WERI-Rb-1 (cell line): ENCODE measurements at regions not wholly inside any gene's neighbourhood (a gene's known extent, or its start where the extent isn't known, plus 50 kb on each side); places are given as distances from the start of the nearest gene placed in this dataset.
"Not testable (repeated sequence)": the region's sequence is repeated elsewhere in the genome, so short reads cannot be mapped to it uniquely, and the experiment has no call there.

ENCODE experiments used
- DNase-seq: peaks from one replicate; pipeline ENCODE4 v3.0.0-alpha.2; 2020
- H3K27ac ChIP-seq: fragments of 250-450 bp; sonication (Bioruptor Pico); 2 replicates; pipeline ENCODE4 v1.5.1; 2020; ENCODE audit warnings: mild to moderate bottlenecking, moderate library complexity
- H3K27me3 ChIP-seq: fragments of 250-450 bp; sonication (Bioruptor Pico); 2 replicates; pipeline ENCODE4 v1.5.1; 2021; ENCODE audit warnings: mild to moderate bottlenecking, low read depth, moderate library complexity; ENCODE audit not compliant: insufficient read depth, severe bottlenecking
- H3K36me3 ChIP-seq: fragments of 250-450 bp; sonication (Bioruptor Pico); 2 replicates; pipeline ENCODE4 v1.5.1; 2020; ENCODE audit warnings: mild to moderate bottlenecking, moderate library complexity
- H3K4me3 ChIP-seq: 2 replicates; pipeline ENCODE4 v1.5.1; 2011; ENCODE audit warnings: low read depth, mild to moderate bottlenecking, control low read depth, low read length
- H3K9me3 ChIP-seq: fragments of 250-450 bp; sonication (Bioruptor Pico); 2 replicates; pipeline ENCODE4 v1.5.1; 2021; ENCODE audit warnings: mild to moderate bottlenecking, moderate library complexity; ENCODE audit not compliant: severe bottlenecking
- TF ChIP-seq, protein P1 (sequence below): IDR thresholded peaks from 2 replicates; pipeline ENCODE4 v1.5.1; 2011; ENCODE audit warnings: low read depth, mild to moderate bottlenecking, control low read depth, inconsistent platforms, low read length

- no peak overlapping the region for H3K27ac ChIP-seq
- H3K27me3 ChIP-seq = no peaks in the 10 kb centered on the region
- DNase-seq = no peak
- no peaks in the 10 kb centered on the region for H3K36me3 ChIP-seq
- peaks cover 3% of the 10 kb centered on the region for H3K9me3 ChIP-seq
- TF ChIP-seq, protein P1, sequence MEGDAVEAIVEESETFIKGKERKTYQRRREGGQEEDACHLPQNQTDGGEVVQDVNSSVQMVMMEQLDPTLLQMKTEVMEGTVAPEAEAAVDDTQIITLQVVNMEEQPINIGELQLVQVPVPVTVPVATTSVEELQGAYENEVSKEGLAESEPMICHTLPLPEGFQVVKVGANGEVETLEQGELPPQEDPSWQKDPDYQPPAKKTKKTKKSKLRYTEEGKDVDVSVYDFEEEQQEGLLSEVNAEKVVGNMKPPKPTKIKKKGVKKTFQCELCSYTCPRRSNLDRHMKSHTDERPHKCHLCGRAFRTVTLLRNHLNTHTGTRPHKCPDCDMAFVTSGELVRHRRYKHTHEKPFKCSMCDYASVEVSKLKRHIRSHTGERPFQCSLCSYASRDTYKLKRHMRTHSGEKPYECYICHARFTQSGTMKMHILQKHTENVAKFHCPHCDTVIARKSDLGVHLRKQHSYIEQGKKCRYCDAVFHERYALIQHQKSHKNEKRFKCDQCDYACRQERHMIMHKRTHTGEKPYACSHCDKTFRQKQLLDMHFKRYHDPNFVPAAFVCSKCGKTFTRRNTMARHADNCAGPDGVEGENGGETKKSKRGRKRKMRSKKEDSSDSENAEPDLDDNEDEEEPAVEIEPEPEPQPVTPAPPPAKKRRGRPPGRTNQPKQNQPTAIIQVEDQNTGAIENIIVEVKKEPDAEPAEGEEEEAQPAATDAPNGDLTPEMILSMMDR = no peak
- H3K4me3 ChIP-seq = no peak overlapping the region
These were observed 1300.2 kb downstream of the RAPGEF2 start for GRCh38 chr4:160403081-160403480.

DNA sequence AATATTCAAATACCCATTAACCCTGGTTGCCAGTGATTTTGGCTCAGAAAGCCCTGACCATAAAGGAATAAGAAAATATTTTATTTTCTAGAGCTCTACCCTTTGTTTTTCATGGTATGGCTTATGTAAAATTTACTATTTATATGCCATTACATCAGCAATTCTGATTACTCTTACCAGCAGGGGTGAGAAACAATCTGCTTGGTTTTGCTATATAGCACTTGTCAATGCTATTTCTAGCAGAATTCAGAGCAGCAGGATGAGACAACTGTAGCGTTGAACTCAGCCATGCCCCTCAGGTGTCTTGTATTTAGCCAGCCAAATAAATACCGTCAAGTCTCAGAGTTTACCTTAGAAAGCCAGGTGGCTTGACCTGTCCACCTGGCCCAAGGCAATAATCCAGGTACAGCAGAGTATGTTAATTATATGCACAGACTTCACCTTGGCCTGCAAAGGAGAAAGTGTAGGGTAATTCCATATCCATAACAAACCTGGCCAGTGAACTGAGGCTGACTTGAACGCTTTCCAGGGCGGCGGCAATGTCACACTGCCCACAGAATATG lies 1303.5 kb downstream of the RAPGEF2 start:
- Histone ChIP-seq H3K27me3 (no peaks in the 10 kb centered on the region), H3K36me3 (no peaks in the 10 kb centered on the region), H3K4me3 (no peak overlapping the region), H3K27ac (no peak overlapping the region), H3K9me3 (no peaks in the 10 kb centered on the region)
- TF ChIP-seq, protein P1 = no peak
- no peak for DNase-seq

GRCh38 chr4:160414496-160414895 lies 1311.6 kb downstream of the RAPGEF2 start:
- TF ChIP-seq, protein P1 = 0 out of 2 replicates have a peak, but pooled peaks have one; percentile 1
- no peaks in the 10 kb centered on the region for H3K27me3 ChIP-seq
- H3K9me3 ChIP-seq = peaks cover 3% of the 10 kb centered on the region
- no peaks in the 10 kb centered on the region for H3K36me3 ChIP-seq
- H3K27ac ChIP-seq = peak overlapping the region; percentile 63
- DNase-seq = peak; percentile 72
- H3K4me3 ChIP-seq = no peak overlapping the region

DNA sequence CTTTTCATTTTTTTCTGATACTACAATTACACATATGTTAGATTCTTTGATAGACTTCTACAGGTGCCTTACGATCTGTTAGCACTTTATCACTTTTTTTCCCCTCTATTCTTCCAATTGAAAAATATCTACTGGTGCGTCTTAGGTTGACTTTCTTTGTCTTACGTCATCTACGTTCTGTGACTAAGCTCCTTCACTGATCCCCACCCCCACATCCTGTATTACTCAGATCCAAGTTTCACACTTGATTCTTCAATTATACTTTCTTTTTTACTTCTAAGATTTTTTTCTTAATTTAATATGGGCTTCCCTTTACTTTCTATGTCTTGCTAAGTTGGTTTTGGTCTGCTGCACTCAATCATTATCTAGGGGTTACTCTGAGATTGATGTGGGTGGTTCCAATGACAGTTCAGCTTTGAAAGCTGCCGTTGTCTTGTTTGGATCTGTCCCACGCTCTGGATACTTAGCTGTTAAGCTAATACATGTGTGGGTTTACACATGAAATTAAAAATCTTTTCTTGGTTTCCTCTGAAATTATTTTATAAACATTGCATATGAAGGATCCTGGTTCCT lies 1321.1 kb downstream of the RAPGEF2 start:
- no peak for DNase-seq
- Histone ChIP-seq H3K36me3 (no peaks in the 10 kb centered on the region), H3K9me3 (no peaks in the 10 kb centered on the region), H3K4me3 (no peak overlapping the region), H3K27me3 (no peaks in the 10 kb centered on the region), H3K27ac (no peak overlapping the region)
- TF ChIP-seq, protein P1 = no peak

DNA sequence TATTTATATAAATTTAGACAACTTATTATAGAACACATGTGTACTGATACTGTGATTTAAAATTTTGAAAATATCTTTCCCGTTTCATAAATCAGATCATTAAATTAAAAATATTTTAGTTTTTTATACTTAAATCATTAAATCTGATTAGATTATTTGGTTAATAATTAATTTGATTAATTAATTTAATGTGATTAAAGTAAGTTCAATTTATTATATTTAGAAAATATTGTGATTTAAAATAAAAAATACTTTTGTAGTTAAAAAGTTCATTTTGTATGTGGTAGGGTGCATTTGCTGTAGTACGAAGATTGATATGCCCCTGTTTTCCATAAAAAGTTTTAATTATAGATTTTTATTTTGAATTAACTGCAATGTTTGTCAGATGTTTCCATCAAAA lies 1323.4 kb downstream of the RAPGEF2 start:
- no peak overlapping the region for H3K27ac ChIP-seq
- H3K4me3 ChIP-seq = no peak overlapping the region
- no peak for DNase-seq
- H3K27me3 ChIP-seq = no peaks in the 10 kb centered on the region
- TF ChIP-seq, protein P1 = no peak
- no peaks in the 10 kb centered on the region for H3K36me3 ChIP-seq
- no peaks in the 10 kb centered on the region for H3K9me3 ChIP-seq

GRCh38 chr4:160450876-160451275 lies 1348.0 kb downstream of the RAPGEF2 start:
- no peaks in the 10 kb centered on the region for H3K9me3 ChIP-seq
- H3K27ac ChIP-seq = no peak overlapping the region
- no peak overlapping the region for H3K4me3 ChIP-seq
- H3K36me3 ChIP-seq = no peaks in the 10 kb centered on the region
- TF ChIP-seq, protein P1 = no peak
- no peaks in the 10 kb centered on the region for H3K27me3 ChIP-seq
- DNase-seq = no peak

DNA sequence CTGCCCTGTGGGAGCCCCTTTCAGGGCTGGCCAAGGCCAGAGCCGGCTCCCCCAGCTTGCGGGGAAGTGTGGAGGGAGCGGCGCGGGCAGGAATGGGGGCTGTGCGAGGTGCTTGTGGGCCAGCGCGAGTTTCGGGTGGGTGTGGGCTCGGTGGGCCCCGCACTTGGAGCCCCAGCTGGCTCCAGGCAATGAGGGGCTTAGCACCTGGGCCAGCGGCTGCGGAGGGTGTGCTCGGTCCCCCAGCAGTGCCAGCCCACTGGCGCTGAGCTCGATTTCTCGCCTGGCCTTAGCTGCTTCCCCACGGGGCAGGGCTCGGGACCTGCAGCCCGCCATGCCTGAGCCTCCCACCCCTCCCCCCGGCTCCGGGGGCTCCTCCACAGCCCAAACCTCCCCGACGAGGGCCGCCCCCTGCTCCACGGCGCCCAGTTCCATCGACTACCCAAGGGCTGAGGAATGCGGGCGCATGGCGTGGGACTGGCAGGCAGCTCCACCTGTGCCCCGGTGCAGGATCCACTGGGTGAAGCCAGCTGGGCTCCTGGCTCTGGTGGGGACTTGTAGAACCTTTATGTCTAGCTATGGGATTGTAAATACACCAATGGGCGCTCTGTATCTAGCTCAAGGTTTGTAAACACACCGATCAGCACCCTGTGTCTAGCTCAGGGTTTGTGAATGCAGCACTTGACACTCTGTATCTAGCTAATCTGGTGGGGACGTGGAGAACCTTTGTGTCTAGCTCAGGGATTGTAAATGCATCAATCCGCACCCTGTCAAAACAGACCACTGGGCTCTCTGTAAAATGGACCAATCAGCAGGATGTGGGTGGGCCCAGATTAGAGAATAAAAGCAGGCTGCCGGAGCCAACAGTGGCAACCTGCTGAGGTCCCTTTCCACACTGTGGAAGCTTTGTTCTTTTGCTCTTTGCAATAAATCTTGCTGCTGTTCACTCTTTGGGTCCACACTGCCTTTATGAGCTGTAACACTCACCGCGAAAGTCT lies 1379.1 kb downstream of the RAPGEF2 start:
- not testable (repeated sequence) for H3K4me3 ChIP-seq, H3K9me3 ChIP-seq, H3K27me3 ChIP-seq, DNase-seq, H3K36me3 ChIP-seq, H3K27ac ChIP-seq
